ENCODE measurements at regions not wholly inside any gene's neighbourhood (a gene's known extent, or its start where the extent isn't known, plus 50 kb on each side); places are given as distances from the start of the nearest gene placed in this dataset.
A peak's percentile ranks its signal among the peaks of the same experiment; 100 is the strongest.

DNA sequence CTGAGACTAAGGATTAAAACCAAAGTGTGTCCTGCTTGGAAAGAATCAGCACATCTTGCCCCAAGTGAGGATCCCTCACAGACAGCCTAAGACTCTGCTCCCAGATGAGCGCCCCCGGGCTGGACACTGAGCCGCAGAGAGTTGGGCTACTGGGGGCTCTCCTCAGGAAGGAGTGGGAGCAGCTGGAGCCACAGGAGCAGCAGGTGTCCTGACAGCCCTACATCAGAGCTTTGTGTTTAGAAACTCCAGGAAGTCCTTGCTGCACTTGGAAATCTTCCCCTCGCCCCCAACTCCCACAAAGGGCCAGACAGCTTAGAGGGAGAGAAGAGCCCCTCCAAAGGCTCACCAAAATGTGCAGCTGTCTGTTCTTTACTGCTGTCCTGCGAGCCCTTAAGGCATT is 172.2 kb downstream of the HERPUD2 start:
- DNase-seq, result no peak
- no peak overlapping the region for H3K4me3 ChIP-seq (ENCODE audit: insufficient read depth, low read depth, low read length)
- H3K36me3 ChIP-seq (replicated peaks; ENCODE audit: control insufficient read depth, insufficient read depth, low read length), result no peaks in the 10 kb centered on the region
- H3K27me3 ChIP-seq (ENCODE audit: control insufficient read depth, insufficient read depth, low read length), result no peaks in the 10 kb centered on the region; the same call in 1 of the 2 replicates

DNA sequence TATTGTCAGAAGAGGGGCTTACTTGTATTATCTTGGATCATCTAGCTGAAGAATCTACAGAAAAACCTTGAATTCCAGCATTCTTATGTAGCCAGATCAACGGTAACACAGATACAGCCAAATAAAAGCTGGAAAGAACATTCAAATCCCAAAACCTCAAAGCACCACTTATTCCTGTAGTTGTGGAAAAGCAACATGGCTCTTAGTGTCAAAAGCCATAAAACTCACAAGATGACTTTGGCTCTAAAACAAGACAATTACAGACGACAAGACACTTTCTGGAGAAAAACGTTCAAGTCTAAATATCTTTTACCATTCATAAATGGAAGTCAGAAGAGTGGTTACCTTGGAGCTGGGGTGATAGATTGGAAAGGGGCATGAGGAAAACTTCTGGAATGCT is 173.0 kb downstream of the HERPUD2 start:
- H3K36me3 ChIP-seq (replicated peaks; ENCODE audit: control insufficient read depth, insufficient read depth, low read length), result no peaks in the 10 kb centered on the region
- no peak for DNase-seq
- no peaks in the 10 kb centered on the region; the same call in 1 of the 2 replicates for H3K27me3 ChIP-seq (ENCODE audit: control insufficient read depth, insufficient read depth, low read length)
- no peak overlapping the region for H3K4me3 ChIP-seq (ENCODE audit: insufficient read depth, low read depth, low read length)

DNA sequence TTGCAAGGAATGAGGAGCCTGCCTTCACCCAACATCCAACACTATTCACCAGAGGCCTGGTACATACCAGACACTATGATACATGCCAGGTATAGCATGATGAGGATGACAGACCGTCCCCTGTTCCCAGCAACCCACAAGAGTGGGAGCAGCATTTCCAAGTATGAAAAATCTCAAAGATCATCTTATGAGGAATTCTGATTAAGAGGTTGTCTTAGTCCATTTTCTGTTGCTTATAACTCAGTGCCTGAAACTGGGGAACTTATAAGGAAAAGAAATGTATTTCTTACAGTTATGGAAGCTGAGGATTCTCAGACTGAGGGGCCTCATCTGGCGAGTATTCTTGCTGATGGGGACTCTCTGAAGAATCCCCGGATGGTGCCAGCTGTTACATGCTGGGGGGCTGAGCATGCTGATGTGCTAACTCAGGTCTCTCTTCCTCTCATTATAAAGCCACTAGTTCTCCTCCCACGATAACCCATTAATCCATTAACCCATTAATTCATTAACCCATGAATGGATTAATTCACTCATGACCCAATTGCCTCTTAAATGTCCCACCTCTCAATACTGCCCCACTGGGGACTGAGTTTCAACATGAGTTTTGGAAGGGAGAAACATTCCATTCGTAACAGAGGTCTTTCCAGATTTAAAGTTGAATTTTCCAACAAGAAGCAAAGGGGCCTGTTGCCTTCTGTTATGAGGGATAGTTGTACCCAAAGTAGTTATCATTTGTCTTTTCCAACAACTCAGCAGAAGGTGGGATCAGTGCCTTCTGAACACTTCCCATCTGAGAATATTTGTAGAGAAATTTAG is 173.9 kb downstream of the HERPUD2 start:
- no peak for DNase-seq
- H3K27me3 ChIP-seq (ENCODE audit: control insufficient read depth, insufficient read depth, low read length), result no peaks in the 10 kb centered on the region; the same call in 1 of the 2 replicates
- H3K36me3 ChIP-seq (replicated peaks; ENCODE audit: control insufficient read depth, insufficient read depth, low read length), result no peaks in the 10 kb centered on the region
- H3K4me3 ChIP-seq (ENCODE audit: insufficient read depth, low read depth, low read length), result no peak overlapping the region

DNA sequence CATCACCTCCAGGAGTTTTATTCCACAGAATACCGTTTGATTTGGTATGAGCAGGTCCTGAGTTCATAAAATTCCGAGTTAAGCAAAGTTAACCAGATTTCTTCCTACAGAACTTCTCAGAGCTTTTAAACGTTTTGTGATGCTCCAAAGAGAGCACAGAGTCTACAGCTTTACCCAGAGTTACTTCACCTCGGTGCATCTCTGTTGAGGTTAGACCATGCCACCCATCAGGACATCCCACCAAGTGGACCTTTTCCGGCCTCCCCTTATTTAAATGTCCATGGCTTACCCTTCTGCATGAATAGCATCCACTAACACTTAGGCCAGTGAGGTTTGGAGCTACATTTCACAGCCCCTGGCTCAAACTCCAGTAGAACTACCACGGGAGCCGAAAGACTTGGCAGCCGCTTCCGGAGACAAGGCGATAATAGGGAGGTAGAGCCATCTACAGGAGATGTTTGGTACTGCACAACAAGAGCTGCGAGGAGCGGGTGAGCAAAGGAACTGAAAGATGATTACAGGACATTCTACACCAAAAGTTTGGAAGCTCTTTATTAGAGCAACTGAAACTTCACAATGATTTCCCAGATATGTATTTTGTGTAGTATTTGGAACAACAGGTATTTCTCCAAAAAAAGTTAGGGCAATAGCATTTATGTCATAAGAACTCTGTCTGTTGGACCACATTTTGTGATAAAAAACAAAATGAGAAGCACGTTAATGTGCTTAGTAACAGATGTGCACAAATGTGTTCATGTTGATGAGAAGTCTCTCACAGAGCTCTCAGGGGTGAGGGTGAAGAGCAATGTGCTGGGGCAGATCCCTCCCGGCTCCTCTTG is 174.7 kb downstream of the HERPUD2 start:
- no peaks in the 10 kb centered on the region for H3K36me3 ChIP-seq (replicated peaks; ENCODE audit: control insufficient read depth, insufficient read depth, low read length)
- peak; percentile 83 for DNase-seq
- H3K27me3 ChIP-seq (ENCODE audit: control insufficient read depth, insufficient read depth, low read length), result no peaks in the 10 kb centered on the region; the same call in 1 of the 2 replicates
- no peak overlapping the region for H3K4me3 ChIP-seq (ENCODE audit: insufficient read depth, low read depth, low read length)

DNA sequence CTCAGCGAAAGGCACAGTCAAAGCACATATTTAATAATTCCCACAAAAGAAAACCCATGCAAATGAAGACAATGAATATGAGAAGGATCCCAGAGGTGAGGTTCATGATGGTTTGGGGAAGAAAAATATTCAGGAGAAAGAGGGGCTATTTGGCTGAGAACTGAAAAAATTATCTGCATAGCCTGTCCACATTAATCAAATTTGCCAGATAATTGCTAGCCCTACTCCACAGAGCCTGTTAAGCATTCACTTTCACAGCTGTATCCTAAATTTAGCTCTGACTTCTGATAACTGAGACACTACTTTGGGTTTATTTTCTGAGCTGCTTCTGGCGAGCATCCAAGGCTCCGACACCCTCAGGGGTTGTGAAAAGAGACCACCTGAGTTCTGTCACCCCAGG is 176.2 kb downstream of the HERPUD2 start:
- H3K36me3 ChIP-seq (replicated peaks; ENCODE audit: control insufficient read depth, insufficient read depth, low read length), result no peaks in the 10 kb centered on the region
- no peak for DNase-seq
- H3K27me3 ChIP-seq (ENCODE audit: control insufficient read depth, insufficient read depth, low read length), result no peaks in the 10 kb centered on the region; the same call in 1 of the 2 replicates
- H3K4me3 ChIP-seq (ENCODE audit: insufficient read depth, low read depth, low read length), result no peak overlapping the region

DNA sequence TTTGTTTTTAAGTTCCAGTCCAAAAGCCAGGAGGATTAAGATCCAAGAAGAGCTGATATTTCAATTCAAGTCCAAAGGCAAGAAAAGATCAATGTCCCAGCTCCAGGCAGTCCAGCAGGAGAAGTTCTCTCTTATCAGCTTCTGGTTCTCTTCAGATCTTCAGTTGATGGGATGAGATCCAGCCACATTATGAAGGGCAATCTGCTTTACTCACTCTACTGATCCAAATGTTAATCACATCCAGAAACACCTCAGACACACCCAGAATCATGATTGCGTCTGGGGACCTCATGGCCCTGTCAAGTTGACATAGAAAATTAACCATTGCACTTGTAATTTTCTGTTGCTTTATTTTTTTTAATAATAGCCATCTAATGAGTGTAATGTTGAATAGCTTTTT is 178.4 kb downstream of the HERPUD2 start:
- Histone ChIP-seq H3K4me3 (ENCODE audit: insufficient read depth, low read depth, low read length) (no peak overlapping the region), H3K27me3 (ENCODE audit: control insufficient read depth, insufficient read depth, low read length) (no peaks in the 10 kb centered on the region; the same call in 1 of the 2 replicates), H3K36me3 (replicated peaks; ENCODE audit: control insufficient read depth, insufficient read depth, low read length) (no peaks in the 10 kb centered on the region)
- no peak for DNase-seq

DNA sequence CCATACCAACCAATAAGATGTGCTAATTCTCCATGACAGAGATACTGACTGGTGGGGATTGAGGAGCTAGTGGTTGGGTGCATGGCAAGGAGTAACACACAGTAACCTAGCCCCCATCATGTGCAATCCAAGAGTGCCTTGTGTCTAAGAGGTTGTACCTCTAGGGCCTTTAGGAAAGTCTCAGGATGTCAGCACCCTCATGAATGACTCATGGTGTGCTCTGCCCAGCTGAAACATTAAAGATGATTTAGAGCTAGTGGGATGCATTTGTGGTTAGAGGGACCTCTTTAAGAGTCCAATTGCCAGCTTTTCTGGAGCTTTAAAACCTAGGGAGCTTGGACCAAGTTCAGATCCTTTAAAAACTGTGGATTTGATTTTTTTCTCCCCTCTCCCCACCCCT is 181.1 kb downstream of the HERPUD2 start:
- DNase-seq, result no peak
- no peaks in the 10 kb centered on the region; the same call in 1 of the 2 replicates for H3K27me3 ChIP-seq (ENCODE audit: control insufficient read depth, insufficient read depth, low read length)
- H3K36me3 ChIP-seq (replicated peaks; ENCODE audit: control insufficient read depth, insufficient read depth, low read length), result no peaks in the 10 kb centered on the region
- H3K4me3 ChIP-seq (ENCODE audit: insufficient read depth, low read depth, low read length), result no peak overlapping the region

DNA sequence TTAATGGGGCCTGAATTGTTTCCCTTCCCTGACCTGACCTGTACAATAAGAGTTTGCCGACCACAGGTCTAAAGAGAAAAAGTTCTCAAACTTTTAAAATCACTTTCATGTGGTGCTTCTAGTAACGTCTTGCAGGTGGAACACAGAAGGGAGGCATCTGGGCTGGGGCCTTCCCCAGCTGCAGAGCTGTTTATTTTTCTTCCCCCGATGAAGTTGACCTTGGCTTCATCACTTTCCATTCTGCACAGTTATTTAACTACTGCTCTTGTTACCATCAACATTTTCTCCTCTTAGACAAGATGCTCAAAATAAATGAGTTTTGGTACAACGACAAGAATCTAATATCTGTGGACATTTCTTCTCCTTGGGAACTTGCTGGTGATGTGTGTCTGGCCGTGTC is 181.7 kb downstream of the HERPUD2 start:
- Histone ChIP-seq H3K27me3 (ENCODE audit: control insufficient read depth, insufficient read depth, low read length) (no peaks in the 10 kb centered on the region), H3K36me3 (replicated peaks; ENCODE audit: control insufficient read depth, insufficient read depth, low read length) (no peaks in the 10 kb centered on the region), H3K4me3 (ENCODE audit: insufficient read depth, low read depth, low read length) (no peak overlapping the region)
- DNase-seq, result no peak

DNA sequence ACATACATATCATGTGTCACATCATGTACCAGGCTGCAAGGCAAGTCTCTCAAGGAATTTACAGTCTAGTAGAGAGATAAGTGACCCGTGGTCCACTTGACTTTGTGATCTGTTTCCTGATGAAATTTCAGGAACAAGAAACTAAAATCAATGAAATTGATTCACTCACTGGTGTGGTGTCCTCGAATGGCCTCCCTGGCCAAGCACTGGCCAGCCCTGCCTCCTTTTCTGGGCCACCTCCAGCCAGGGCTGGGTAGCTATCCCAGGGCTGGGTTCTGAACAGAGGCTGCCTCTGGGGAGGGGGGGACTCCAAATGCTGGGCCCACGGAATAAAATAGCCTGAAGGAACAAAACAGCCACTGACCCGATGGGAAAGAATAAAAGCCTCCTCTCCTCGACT is 182.2 kb downstream of the HERPUD2 start:
- Histone ChIP-seq H3K4me3 (ENCODE audit: insufficient read depth, low read depth, low read length) (no peak overlapping the region), H3K27me3 (ENCODE audit: control insufficient read depth, insufficient read depth, low read length) (no peaks in the 10 kb centered on the region), H3K36me3 (replicated peaks; ENCODE audit: control insufficient read depth, insufficient read depth, low read length) (no peaks in the 10 kb centered on the region)
- no peak for DNase-seq

DNA sequence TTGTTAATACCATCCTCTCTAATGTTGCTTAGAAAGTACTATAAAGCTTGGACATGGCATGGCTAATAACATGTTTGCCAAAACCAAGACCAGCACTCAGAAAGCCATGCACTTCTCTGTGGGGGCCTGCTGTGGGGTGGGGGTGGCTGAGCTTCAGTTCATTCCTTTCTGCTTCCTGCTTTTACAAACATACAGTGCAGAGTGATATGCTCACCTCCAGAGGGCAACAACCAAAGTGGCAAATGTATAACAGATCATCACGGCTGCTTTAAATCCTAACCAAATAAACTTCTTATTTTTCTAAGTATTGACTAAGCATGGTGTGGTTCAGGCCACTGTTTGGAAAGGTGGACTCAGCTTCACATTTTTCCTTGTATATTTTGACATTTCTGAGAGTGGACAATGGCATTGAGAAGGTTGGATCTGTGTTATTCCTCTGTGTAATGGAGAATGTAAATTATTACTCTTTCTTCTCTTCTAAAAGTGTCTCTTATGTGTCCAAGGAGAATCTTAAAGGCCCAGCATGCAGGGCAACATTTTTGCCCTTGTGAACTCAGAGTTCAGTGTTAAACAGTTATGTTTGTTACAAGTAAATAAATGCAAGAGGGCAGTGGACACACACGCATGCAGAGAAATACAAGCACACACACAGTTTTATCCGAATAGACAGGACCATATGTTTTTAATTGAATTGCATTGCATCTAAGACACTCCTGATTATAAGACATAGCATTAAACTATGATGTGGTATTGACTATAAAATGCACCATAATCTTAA is 186.1 kb downstream of the HERPUD2 start:
- Histone ChIP-seq H3K36me3 (replicated peaks; ENCODE audit: control insufficient read depth, insufficient read depth, low read length) (no peaks in the 10 kb centered on the region), H3K4me3 (ENCODE audit: insufficient read depth, low read depth, low read length) (no peak overlapping the region), H3K27me3 (ENCODE audit: control insufficient read depth, insufficient read depth, low read length) (no peaks in the 10 kb centered on the region)
- DNase-seq, result peak; percentile 32

DNA sequence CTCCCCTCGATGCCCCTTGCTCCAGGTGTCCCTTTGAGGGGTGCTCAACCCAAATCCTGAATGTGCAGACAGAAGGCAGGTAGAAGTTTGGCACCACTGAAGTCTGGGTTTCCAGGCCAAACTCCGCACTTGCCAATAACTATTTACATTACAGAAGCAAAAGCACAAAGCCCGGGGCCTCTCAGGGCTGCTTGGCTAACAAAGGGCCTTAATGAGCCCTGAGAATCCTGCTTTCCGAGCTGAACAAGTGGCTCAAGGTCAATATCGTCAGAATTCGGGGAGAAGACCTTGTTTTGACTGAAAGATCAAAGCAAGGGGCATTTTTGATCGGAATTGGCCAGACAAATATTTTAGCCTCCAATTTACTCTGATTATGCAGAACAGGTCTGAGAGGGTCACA is 189.9 kb downstream of the HERPUD2 start:
- H3K36me3 ChIP-seq (replicated peaks; ENCODE audit: control insufficient read depth, insufficient read depth, low read length), result no peaks in the 10 kb centered on the region
- no peaks in the 10 kb centered on the region for H3K27me3 ChIP-seq (ENCODE audit: control insufficient read depth, insufficient read depth, low read length)
- peak; percentile 39 for DNase-seq
- H3K4me3 ChIP-seq (ENCODE audit: insufficient read depth, low read depth, low read length), result no peak overlapping the region

DNA sequence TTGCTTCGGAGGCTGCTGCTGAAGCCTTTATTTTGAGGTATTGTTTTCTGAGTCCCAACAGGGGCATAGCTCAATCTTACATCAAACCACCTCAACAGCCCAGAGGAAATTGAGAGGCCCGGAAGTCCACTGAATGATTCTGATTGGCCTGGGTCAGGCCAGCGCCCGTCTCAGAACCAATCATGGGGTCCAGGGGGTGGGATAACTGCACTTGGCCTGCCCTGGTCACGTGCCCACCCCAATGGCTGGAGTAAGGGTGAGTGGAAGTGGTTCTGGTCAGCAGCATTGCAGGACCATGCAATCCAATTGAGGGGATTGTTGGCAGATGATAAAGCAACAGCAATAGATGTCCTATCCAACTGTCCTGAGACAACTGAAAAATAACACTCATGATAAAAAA is 190.6 kb downstream of the HERPUD2 start:
- peak; percentile 30 for DNase-seq
- Histone ChIP-seq H3K4me3 (ENCODE audit: insufficient read depth, low read depth, low read length) (no peak overlapping the region), H3K27me3 (ENCODE audit: control insufficient read depth, insufficient read depth, low read length) (no peaks in the 10 kb centered on the region), H3K36me3 (replicated peaks; ENCODE audit: control insufficient read depth, insufficient read depth, low read length) (no peaks in the 10 kb centered on the region)

DNA sequence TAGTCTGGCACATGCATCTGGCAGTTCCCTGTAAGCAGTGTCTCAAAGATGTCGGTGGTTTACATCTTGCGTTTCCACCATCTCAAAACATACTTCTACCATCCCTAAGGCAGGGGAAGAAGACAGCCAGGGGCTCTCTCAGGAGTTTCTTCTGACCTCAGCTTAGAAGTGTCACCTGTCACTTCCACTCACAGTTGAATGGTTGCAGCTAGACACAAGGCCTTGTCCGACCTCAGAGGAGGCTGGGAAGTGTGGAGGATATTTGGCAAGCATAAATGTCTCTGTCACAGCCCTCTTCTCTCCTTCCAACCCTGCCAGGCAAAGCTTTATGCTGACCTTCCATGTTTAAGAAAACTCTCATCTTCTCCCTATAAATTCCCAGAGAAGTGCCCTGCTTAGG is 193.3 kb downstream of the HERPUD2 start:
- Histone ChIP-seq H3K36me3 (replicated peaks; ENCODE audit: control insufficient read depth, insufficient read depth, low read length) (no peaks in the 10 kb centered on the region), H3K4me3 (ENCODE audit: insufficient read depth, low read depth, low read length) (no peak overlapping the region), H3K27me3 (ENCODE audit: control insufficient read depth, insufficient read depth, low read length) (no peaks in the 10 kb centered on the region; the same call in 1 of the 2 replicates)
- no peak for DNase-seq

DNA sequence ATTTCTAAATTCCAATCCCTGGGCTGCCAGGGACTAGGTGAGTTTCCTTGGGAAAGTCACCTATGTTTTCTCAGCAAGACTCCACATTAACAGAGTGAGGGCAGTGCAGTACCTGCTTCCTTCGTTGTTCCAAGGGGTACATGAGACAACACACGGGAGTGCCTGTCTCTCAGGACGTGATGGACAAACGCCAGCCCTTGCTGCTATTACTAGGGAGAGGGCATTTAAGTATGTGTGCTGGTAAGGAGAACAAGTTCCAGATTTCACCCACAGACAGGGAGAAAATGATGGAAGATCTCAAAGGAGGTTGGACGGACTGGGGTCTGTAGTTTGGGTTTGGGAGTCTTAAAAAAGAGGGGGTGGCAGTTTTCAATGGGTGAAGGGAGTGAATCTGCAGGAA is 195.7 kb downstream of the HERPUD2 start:
- H3K27me3 ChIP-seq (ENCODE audit: control insufficient read depth, insufficient read depth, low read length), result no peaks in the 10 kb centered on the region; the same call in 1 of the 2 replicates
- H3K4me3 ChIP-seq (ENCODE audit: insufficient read depth, low read depth, low read length), result no peak overlapping the region
- no peaks in the 10 kb centered on the region for H3K36me3 ChIP-seq (replicated peaks; ENCODE audit: control insufficient read depth, insufficient read depth, low read length)
- DNase-seq, result no peak

Measured in H7 (cell line).